ENCODE measurements at regions not wholly inside any gene's neighbourhood (a gene's known extent, or its start where the extent isn't known, plus 50 kb on each side); places are given as distances from the start of the nearest gene placed in this dataset.

GRCh38 chr18:76255070-76255683, 239.9 kb downstream of the ZNF516 start:
- no peaks in the 10 kb centered on the region for H3K9me3 Mint-ChIP-seq (ENCODE audit: unreplicated experiment)
- FAIRE-seq: no peak
- no peak overlapping the region for H2AFZ ChIP-seq (ENCODE audit: low read depth, low read length)

GRCh38 chr18:76252880-76253279, 242.2 kb downstream of the ZNF516 start:
- H3K9me3 ChIP-seq (ENCODE audit: insufficient read depth, low read depth, low read length): no peaks in the 10 kb centered on the region
- H3K9ac ChIP-seq (ENCODE audit: low read length): no peak overlapping the region
- TF ChIP-seq CTCF (IDR thresholded peaks at IDR 0.05; ENCODE audit: insufficient read depth, low read depth, low read length) (peak; percentile 43), EZH2 (IDR thresholded peaks at IDR 0.05; ENCODE audit: insufficient read depth, low read length) (no peak)
- Mint-ChIP-seq H3K36me3 (ENCODE audit: low read depth, unreplicated experiment) (no peaks in the 10 kb centered on the region), H3K27ac (ENCODE audit: unreplicated experiment) (no peak overlapping the region), H3K9me3 (ENCODE audit: unreplicated experiment) (no peaks in the 10 kb centered on the region), H3K4me1 (ENCODE audit: low read depth, unreplicated experiment) (no peaks in the 10 kb centered on the region), H3K4me3 (ENCODE audit: unreplicated experiment) (no peak overlapping the region), H3K27me3 (ENCODE audit: low read depth, unreplicated experiment) (peaks cover 21% of the 10 kb centered on the region)
- H3K27me3 ChIP-seq (ENCODE audit: insufficient read depth, low read length): peaks cover 2% of the 10 kb centered on the region
- H4K20me1 ChIP-seq (ENCODE audit: insufficient read depth, low read length): no peaks in the 10 kb centered on the region
- no peak for FAIRE-seq
- H3K36me3 ChIP-seq (ENCODE audit: insufficient read depth, low read length): no peaks in the 10 kb centered on the region
- no peak overlapping the region for H2AFZ ChIP-seq (ENCODE audit: low read depth, low read length)
- no peak overlapping the region for H3K4me2 ChIP-seq (ENCODE audit: low read length)
- no peaks in the 10 kb centered on the region for H3K4me1 ChIP-seq (ENCODE audit: insufficient read depth, low read length)
- no peak overlapping the region for H3K4me3 ChIP-seq (ENCODE audit: insufficient read depth, low read depth, low read length)
- H3K27ac ChIP-seq (ENCODE audit: low read depth, low read length): no peak overlapping the region
- no peaks in the 10 kb centered on the region for H3K79me2 ChIP-seq (ENCODE audit: insufficient read depth, low read length)
- DNase-seq (ENCODE audit: low read depth): no peak

More at GRCh38 chr18:76255070-76255683, 239.9 kb downstream of the ZNF516 start:
- Mint-ChIP-seq H3K36me3 (ENCODE audit: low read depth, unreplicated experiment) (no peaks in the 10 kb centered on the region), H3K27ac (ENCODE audit: unreplicated experiment) (no peak overlapping the region), H3K4me1 (ENCODE audit: low read depth, unreplicated experiment) (peaks cover 3% of the 10 kb centered on the region), H3K27me3 (ENCODE audit: low read depth, unreplicated experiment) (peaks cover 21% of the 10 kb centered on the region), H3K4me3 (ENCODE audit: unreplicated experiment) (no peak overlapping the region)
- no peak for DNase-seq (ENCODE audit: low read depth)
- H3K9ac ChIP-seq (ENCODE audit: low read length): no peak overlapping the region
- TF ChIP-seq EZH2 (IDR thresholded peaks at IDR 0.05; ENCODE audit: insufficient read depth, low read length) (no peak), CTCF (IDR thresholded peaks at IDR 0.05; ENCODE audit: insufficient read depth, low read depth, low read length) (no peak)
- H3K79me2 ChIP-seq (ENCODE audit: insufficient read depth, low read length): no peaks in the 10 kb centered on the region
- H4K20me1 ChIP-seq (ENCODE audit: insufficient read depth, low read length): no peaks in the 10 kb centered on the region
- no peaks in the 10 kb centered on the region for H3K4me1 ChIP-seq (ENCODE audit: insufficient read depth, low read length)
- no peaks in the 10 kb centered on the region for H3K9me3 ChIP-seq (ENCODE audit: insufficient read depth, low read depth, low read length)
- no peak overlapping the region for H3K27ac ChIP-seq (ENCODE audit: low read depth, low read length)
- no peak overlapping the region for H3K4me3 ChIP-seq (ENCODE audit: insufficient read depth, low read depth, low read length)
- H3K4me2 ChIP-seq (ENCODE audit: low read length): no peak overlapping the region
- peaks cover 2% of the 10 kb centered on the region for H3K27me3 ChIP-seq (ENCODE audit: insufficient read depth, low read length)
- H3K36me3 ChIP-seq (ENCODE audit: insufficient read depth, low read length): no peaks in the 10 kb centered on the region

- H3K36me3 Mint-ChIP-seq (ENCODE audit: low read depth, unreplicated experiment): no peaks in the 10 kb centered on the region
- no peaks in the 10 kb centered on the region for H3K4me1 Mint-ChIP-seq (ENCODE audit: low read depth, unreplicated experiment)
- H3K4me3 ChIP-seq (ENCODE audit: insufficient read depth, low read depth, low read length): no peak overlapping the region
Measured at GRCh38 chr18:76252139-76252538, 242.9 kb downstream of the ZNF516 start.

More at GRCh38 chr18:76252139-76252538, 242.9 kb downstream of the ZNF516 start:
- FAIRE-seq: no peak
- H3K27ac ChIP-seq (ENCODE audit: low read depth, low read length): no peak overlapping the region
- Mint-ChIP-seq H3K4me3 (ENCODE audit: unreplicated experiment) (no peak overlapping the region), H3K9me3 (ENCODE audit: unreplicated experiment) (no peaks in the 10 kb centered on the region), H3K27ac (ENCODE audit: unreplicated experiment) (no peak overlapping the region), H3K27me3 (ENCODE audit: low read depth, unreplicated experiment) (peaks cover 21% of the 10 kb centered on the region)
- peaks cover 2% of the 10 kb centered on the region for H3K27me3 ChIP-seq (ENCODE audit: insufficient read depth, low read length)
- H4K20me1 ChIP-seq (ENCODE audit: insufficient read depth, low read length): no peaks in the 10 kb centered on the region
- no peak overlapping the region for H2AFZ ChIP-seq (ENCODE audit: low read depth, low read length)
- no peak overlapping the region for H3K4me2 ChIP-seq (ENCODE audit: low read length)
- no peak for TF ChIP-seq CTCF (IDR thresholded peaks at IDR 0.05; ENCODE audit: insufficient read depth, low read depth, low read length)
- no peak for TF ChIP-seq EZH2 (IDR thresholded peaks at IDR 0.05; ENCODE audit: insufficient read depth, low read length)
- no peaks in the 10 kb centered on the region for H3K79me2 ChIP-seq (ENCODE audit: insufficient read depth, low read length)
- H3K9me3 ChIP-seq (ENCODE audit: insufficient read depth, low read depth, low read length): no peaks in the 10 kb centered on the region
- no peaks in the 10 kb centered on the region for H3K36me3 ChIP-seq (ENCODE audit: insufficient read depth, low read length)
- DNase-seq (ENCODE audit: low read depth): no peak
- H3K9ac ChIP-seq (ENCODE audit: low read length): no peak overlapping the region
- no peaks in the 10 kb centered on the region for H3K4me1 ChIP-seq (ENCODE audit: insufficient read depth, low read length)

Data from astrocyte (in vitro differentiated cells and primary cell).